ENCODE measurements at regions not wholly inside any gene's neighbourhood (a gene's known extent, or its start where the extent isn't known, plus 50 kb on each side); places are given as distances from the start of the nearest gene placed in this dataset.

GRCh38 chr5:33304601-33305000 is 136.2 kb upstream of the TARS1 start:
- intact Hi-C loops (cut with micrococcal nuclease; ENCODE audit: unreplicated experiment), result loop anchor here (5.0 to 10.0 kb wide), 3 partner anchors 380 to 680 kb away; no protein-coding TSS in a partner anchor
- Mint-ChIP-seq H3K9me3 (ENCODE audit: low read depth, unreplicated experiment) (no peaks in the 10 kb centered on the region), H3K4me1 (ENCODE audit: low read depth, unreplicated experiment) (peaks cover 8% of the 10 kb centered on the region), H3K36me3 (ENCODE audit: insufficient read depth, unreplicated experiment) (no peaks in the 10 kb centered on the region), H3K27ac (ENCODE audit: unreplicated experiment) (no peak overlapping the region), H3K4me3 (ENCODE audit: low read depth, unreplicated experiment) (no peak overlapping the region), H3K27me3 (ENCODE audit: unreplicated experiment) (no peaks in the 10 kb centered on the region)
- no peak for DNase-seq
- no TSS peak for BruUV-seq (replicated peaks)
- no peak for TF ChIP-seq CTCF (IDR thresholded peaks at IDR 0.05; ENCODE audit: unreplicated experiment)
- CTCF ChIA-PET, result no interaction called here

GRCh38 chr5:33305572-33305971 is 135.2 kb upstream of the TARS1 start:
- Mint-ChIP-seq H3K4me3 (ENCODE audit: low read depth, unreplicated experiment) (no peak overlapping the region), H3K9me3 (ENCODE audit: low read depth, unreplicated experiment) (peaks cover under 1% of the 10 kb centered on the region), H3K27ac (ENCODE audit: unreplicated experiment) (no peak overlapping the region), H3K27me3 (ENCODE audit: unreplicated experiment) (no peaks in the 10 kb centered on the region), H3K36me3 (ENCODE audit: insufficient read depth, unreplicated experiment) (no peaks in the 10 kb centered on the region), H3K4me1 (ENCODE audit: low read depth, unreplicated experiment) (peaks cover 8% of the 10 kb centered on the region)
- no TSS peak for BruUV-seq (replicated peaks)
- intact Hi-C loops (cut with micrococcal nuclease; ENCODE audit: unreplicated experiment), result loop anchor here (10.0 kb wide), 2 partner anchors 381 to 681 kb away; no protein-coding TSS in a partner anchor
- TF ChIP-seq CTCF (IDR thresholded peaks at IDR 0.05; ENCODE audit: unreplicated experiment), result no peak
- CTCF ChIA-PET, result no interaction called here
- no peak for DNase-seq

- H3K36me3 Mint-ChIP-seq (ENCODE audit: insufficient read depth, unreplicated experiment), result no peaks in the 10 kb centered on the region
- no peaks in the 10 kb centered on the region for H3K27me3 Mint-ChIP-seq (ENCODE audit: unreplicated experiment)
- CTCF ChIA-PET, result no interaction called here
- no peak overlapping the region for H3K27ac Mint-ChIP-seq (ENCODE audit: unreplicated experiment)
- no peak overlapping the region for H3K4me3 Mint-ChIP-seq (ENCODE audit: low read depth, unreplicated experiment)
- H3K9me3 Mint-ChIP-seq (ENCODE audit: low read depth, unreplicated experiment), result peaks cover 7% of the 10 kb centered on the region
- no TSS peak for BruUV-seq (replicated peaks)
- DNase-seq, result no peak
- TF ChIP-seq CTCF (IDR thresholded peaks at IDR 0.05; ENCODE audit: unreplicated experiment), result no peak
- peaks cover 8% of the 10 kb centered on the region for H3K4me1 Mint-ChIP-seq (ENCODE audit: low read depth, unreplicated experiment)
- intact Hi-C loops (cut with micrococcal nuclease; ENCODE audit: unreplicated experiment), result loop anchor here (10.0 kb wide), 2 partner anchors 382 to 682 kb away; no protein-coding TSS in a partner anchor
Observed at GRCh38 chr5:33306758-33307157, 134.0 kb upstream of the TARS1 start.

- no peak for DNase-seq
- H3K9me3 Mint-ChIP-seq (ENCODE audit: low read depth, unreplicated experiment), result peaks cover 8% of the 10 kb centered on the region
- no peaks in the 10 kb centered on the region for H3K36me3 Mint-ChIP-seq (ENCODE audit: insufficient read depth, unreplicated experiment)
- TF ChIP-seq CTCF (IDR thresholded peaks at IDR 0.05; ENCODE audit: unreplicated experiment), result no peak
- CTCF ChIA-PET, result interaction anchor here (1.0 kb wide), 1 partner anchor 9 kb away, joined by 4 read pairs; no protein-coding TSS in a partner anchor
- H3K4me1 Mint-ChIP-seq (ENCODE audit: low read depth, unreplicated experiment), result peaks cover 8% of the 10 kb centered on the region
- H3K27me3 Mint-ChIP-seq (ENCODE audit: unreplicated experiment), result no peaks in the 10 kb centered on the region
- no peak overlapping the region for H3K27ac Mint-ChIP-seq (ENCODE audit: unreplicated experiment)
- BruUV-seq (replicated peaks), result no TSS peak
- intact Hi-C loops (cut with micrococcal nuclease; ENCODE audit: unreplicated experiment), result loop anchor here (10.0 kb wide), 2 partner anchors 384 to 684 kb away; no protein-coding TSS in a partner anchor
- H3K4me3 Mint-ChIP-seq (ENCODE audit: low read depth, unreplicated experiment), result no peak overlapping the region
Observed at GRCh38 chr5:33308586-33308985, 132.2 kb upstream of the TARS1 start.
